CD4-positive, alpha-beta T cell treated with Interleukin-15 for 1 hour (primary cell): ENCODE measurements at regions not wholly inside any gene's neighbourhood (a gene's known extent, or its start where the extent isn't known, plus 50 kb on each side); places are given as distances from the start of the nearest gene placed in this dataset.

Experiments used
- DNase-seq: peaks from one replicate; pipeline ENCODE4 v3.0.0-alpha.2; 2020

DNA sequence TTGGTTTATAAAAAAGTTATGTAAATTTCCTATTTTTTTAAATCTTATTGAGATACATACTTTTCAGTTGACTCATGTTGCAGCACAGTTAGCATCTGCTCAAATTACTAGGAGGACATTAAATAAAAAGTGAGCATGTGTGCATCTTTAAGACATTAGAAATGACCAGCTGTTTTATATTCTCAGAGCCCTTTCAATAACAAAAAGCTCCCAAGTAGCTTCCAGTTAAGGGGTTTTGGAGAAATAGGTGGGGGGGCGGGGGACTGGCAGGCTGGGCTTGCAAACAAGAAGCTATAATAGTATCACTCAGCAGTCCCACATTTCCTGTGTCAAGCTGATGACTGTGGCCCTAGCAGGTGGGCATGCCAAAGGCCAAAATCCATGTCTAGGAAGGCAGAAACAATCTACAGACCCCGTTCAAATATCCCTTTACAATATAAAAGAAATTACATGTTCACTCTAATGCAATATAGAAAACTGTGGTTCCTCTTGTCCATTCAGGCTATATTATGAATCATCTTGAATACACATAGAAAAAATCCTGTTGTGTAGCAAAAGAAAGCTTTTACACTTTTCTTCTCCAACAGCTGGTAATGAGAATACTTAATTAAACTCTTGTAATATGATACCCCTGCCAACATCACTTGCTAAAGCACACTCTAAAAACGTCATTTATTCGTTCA is 1713.2 kb upstream of the SLC10A2 start:
- DNase-seq: no peak

DNA sequence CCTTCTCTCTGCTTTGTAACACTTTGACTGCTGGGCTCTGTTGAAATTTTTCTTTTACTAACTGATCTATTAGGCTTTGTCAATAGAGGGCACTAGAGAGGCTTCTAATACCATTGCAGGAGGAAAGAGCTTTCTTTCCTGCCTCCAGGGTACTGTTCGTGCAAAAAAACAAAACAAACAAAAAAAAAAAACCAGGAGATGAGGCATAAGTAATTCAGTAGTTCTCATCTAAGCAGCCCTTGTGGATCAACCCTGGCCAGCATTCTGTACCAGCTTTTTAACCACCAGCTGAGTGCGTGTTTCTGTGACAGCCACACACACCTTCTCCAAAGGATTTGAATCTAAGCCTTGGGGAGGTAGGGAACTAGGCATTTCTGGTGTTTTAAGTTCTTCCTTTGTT is 1707.6 kb upstream of the SLC10A2 start:
- no peak for DNase-seq

DNA sequence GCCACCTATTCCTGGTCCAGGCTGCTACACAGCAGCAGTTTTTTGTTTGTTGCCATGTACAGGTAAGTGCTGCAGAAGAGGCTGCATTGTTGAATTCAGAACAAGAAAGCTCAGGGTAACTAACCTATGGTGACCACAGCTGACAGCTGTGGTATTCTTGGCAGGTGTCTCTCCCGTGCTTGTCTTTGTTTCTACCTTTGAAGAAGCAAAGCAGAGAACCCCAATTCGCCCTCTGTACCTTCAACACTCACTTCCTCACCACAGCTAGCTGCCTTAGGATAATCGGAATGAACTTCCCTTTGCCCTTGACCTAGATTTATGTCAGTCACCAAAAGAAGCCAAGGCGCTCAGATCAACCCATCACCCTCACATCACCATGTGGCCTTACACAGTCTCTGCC is 1703.3 kb upstream of the SLC10A2 start:
- no peak for DNase-seq

- DNase-seq: no peak
These were observed 1700.1 kb upstream of the SLC10A2 start for GRCh38 chr13:104766319-104766718.

GRCh38 chr13:104764600-104764999 is 1698.4 kb upstream of the SLC10A2 start:
- DNase-seq: no peak

- DNase-seq: no peak
These were observed 1692.9 kb upstream of the SLC10A2 start for GRCh38 chr13:104759069-104759468.

DNA sequence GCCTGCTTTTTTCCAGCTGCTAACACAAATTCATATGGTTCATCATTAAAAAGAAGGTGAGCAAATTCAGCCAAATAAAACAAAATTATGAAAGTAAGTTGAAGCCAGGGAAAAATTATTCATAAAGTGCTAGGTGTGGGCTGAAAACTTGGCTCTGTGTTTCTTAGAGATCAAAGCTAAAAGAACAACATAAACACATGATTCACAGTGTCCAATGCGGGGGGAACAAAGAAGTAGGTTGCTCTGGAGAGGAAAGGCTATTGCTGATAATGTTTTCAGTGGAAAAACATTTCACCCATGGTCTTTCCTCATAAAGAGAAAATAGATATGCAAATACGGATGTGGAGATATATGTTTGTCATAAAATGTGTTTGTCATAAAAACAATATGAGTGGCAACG is 1691.5 kb upstream of the SLC10A2 start:
- DNase-seq: no peak

- DNase-seq: no peak
These were observed 1684.2 kb upstream of the SLC10A2 start for GRCh38 chr13:104750377-104750776.

DNA sequence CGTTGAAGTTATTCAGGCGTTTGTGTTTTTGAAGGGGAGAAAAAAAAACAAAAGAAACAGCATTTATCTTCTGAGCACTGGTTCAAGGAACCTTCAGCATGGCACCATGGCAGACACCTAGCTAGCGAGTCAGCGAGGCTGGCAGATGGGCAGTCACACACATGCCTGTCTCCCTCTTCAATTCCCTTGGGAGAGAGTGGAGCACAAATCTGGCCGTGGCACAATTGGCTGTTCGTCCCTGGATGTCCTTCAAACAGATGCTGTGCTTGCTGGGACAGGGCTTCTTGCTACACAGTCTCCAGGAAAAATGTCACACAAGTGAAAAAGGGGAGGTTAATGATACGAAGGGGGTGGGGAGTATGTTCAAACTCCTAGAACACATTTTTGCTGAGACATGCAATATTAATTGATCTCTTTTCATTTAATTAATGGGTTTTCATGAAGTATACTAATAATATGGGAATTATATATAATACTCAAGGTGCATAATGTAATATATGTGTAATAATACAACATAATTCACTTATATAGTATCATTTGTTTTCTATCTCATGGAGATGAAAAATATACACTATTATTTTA is 1674.5 kb upstream of the SLC10A2 start:
- no peak for DNase-seq

- no peak for DNase-seq
These were observed 1671.5 kb upstream of the SLC10A2 start for GRCh38 chr13:104737713-104738112.

DNA sequence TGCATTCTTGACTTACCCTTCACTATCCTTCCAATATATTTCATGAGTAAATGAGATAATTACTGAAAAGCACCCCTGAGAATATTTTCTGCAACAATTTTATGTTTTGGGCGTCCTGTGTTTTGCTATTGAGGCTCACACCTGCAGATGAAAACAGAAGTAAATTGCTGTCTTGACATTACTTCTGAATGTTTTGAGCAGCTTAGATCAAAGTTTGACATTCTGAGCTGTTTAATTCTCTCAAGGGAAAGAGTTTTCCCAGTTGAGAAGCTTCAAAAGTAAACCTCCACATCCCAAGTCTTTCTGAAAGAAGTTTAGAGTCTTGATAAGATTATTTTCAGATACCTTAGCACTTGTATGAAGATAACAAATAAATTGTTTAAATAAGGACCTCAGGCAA is 1667.2 kb upstream of the SLC10A2 start:
- no peak for DNase-seq

DNA sequence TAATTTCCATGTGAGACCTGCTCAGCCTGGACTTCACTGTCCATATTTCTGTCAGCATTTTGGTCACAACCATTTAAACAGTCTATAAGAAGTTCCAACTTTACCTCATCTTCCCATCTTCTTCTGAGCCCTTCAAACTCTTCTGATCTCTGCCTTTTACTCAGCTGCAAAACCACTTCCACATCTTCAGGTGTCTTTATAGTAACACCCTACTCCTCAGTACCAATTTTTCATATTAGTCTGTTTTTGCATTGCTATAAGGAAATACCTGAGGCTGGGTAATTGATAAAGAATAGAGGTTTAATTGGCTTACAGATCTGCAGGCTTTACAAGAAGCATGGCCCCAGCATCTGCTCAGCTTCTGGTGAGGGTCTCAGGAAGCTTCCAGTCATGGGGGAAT is 1648.9 kb upstream of the SLC10A2 start:
- DNase-seq: no peak

GRCh38 chr13:104705031-104705750 is 1639.0 kb upstream of the SLC10A2 start:
- DNase-seq: no peak

- no peak for DNase-seq
These were observed 1635.4 kb upstream of the SLC10A2 start for GRCh38 chr13:104701591-104701990.

DNA sequence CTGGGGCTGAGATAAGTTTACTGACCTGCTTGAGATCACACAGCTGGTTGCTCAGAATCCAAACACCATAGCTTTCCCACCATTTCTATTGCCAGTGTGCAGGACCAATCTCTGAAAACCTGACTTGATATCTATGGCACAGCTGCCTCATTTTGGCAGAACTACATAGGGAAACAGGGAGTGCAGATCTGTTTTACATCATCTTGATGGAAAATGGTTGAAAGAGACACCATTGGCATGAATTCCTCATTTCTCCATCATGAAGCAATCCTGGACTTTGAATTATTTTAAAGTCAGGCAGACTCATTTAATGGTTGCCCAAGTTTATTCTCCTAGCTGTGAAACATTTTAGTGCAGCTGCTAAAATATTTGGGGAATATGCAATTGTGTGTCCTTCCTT is 1628.2 kb upstream of the SLC10A2 start:
- DNase-seq: no peak

DNA sequence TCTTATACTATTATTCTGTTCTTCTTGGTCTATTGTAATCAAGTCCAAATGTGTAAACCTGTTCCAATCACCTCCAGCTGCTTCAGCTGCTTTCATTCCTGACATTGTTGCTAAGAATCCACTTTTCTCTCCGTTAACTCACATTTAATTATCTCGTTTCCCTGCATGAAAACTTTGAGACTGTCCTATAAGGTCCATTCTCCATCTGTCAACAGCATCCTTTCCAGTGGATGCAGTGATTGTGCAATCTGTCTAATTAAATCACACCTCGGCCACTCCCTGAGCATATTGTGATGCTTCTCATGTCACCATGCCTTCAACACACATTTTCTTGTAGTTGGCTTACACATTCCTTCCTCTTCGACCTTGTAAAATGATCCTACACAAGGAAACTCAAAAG is 1626.9 kb upstream of the SLC10A2 start:
- DNase-seq: no peak

DNA sequence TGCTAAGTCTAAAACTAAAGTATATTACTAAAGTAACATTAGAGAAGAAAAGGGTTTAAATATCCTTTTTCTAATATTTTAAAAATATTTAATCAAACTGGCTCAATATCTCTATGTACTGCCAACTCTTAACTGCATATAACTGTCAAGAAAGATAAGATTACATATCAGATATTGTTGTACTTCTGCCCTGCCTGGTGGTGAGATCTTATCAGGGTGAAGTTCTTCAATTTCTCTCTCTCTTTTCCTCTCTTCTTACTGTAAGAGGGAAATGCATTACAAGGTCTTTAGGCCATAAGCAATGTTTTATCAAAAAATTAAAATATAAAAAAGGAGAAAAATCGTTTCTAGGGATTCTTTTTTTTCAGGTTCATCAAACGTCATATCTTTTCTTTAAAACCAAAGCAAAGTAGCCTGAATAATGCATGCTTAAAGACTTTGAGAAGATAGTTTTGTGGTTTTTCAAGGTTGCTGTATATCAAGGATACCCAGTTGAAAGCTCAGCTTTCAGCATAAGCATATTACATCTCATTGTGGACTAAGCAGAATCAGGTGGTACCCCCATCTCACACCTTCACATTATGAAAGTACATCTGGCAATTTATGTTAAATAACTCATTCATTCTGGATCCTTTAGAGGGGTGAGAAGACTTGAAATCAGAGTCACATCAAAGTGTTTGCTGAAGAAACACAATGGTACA is 1625.7 kb upstream of the SLC10A2 start:
- no peak for DNase-seq

GRCh38 chr13:104686484-104686883 is 1620.3 kb upstream of the SLC10A2 start:
- DNase-seq: no peak

DNA sequence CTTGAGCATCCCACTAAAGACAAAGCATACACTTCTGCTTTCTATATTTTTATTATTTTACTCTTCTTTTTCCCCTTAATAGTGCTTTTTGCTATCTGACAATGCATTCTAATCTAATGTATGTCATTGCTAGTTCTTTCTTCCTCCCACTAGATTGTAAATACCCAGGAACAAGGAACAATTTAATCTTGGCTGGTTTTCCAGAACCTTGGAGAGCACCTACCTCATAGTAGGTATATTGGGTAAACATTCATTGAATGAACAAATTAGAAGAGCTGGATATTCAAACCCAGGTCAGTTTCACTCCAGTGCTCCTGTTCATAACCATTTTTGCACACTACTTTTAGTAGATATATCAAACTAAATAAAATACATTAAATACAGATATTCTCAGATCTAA is 1617.6 kb upstream of the SLC10A2 start:
- no peak for DNase-seq

DNA sequence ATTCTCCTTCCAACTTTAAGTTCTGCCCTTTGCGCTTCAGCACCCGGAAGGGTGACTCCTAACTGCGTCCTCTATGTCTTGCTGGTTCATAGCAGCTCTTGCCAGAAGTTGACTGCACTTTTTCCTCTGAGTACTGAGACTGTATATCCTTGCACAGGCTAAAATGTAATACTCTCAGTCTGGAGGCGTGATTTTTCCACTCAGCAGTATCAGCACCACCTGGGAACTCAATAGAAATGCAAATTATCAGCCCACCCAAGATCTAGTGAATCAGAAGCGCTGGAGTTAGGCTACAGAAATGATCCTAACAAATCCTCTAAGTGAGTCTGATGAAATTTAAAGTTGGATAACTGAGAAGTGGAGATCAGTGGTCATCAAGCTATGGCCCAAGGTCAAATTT is 1611.9 kb upstream of the SLC10A2 start:
- DNase-seq: no peak

DNA sequence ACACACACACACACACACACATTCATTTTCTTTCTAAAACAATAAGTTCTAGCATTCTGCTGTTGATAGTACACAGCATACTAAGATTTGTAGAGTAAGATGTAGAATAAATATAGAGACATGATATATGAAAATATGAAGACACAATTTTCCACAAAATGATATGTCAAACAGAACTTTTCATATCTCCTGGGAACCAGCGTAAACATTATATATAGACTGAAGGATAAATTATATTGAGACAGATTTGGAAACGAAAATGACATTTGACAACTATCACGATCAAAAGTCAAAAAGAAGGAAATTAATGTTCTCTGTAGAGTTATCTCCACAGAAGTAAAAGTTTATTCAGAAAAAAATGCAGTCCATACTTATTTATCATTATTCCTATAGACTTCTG is 1605.7 kb upstream of the SLC10A2 start:
- DNase-seq: no peak

GRCh38 chr13:104657196-104657595 is 1591.0 kb upstream of the SLC10A2 start:
- no peak for DNase-seq

GRCh38 chr13:104650431-104650830 is 1584.2 kb upstream of the SLC10A2 start:
- no peak for DNase-seq

DNA sequence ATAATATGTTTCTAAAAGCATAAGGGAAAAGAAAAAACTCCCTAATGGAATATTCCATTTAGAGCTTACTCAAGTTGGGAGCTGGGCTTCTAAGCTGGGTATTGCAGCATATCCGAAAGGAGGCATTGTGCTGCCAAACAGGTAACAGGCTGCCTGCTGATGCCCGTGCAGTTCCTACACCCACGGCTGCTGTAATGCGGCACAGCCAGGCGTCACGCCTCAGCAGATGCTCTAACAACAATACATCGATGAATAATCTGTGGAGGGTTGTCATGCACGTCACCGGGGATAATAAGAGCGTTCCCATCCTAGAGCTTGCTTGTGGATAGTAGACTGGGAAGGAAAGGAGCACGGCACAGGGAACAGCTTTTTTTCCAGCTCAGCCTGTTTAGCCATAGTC is 1582.1 kb upstream of the SLC10A2 start:
- DNase-seq: no peak
